Neural progenitor cell (in vitro differentiated cells): ENCODE measurements at regions not wholly inside any gene's neighbourhood (a gene's known extent, or its start where the extent isn't known, plus 50 kb on each side); places are given as distances from the start of the nearest gene placed in this dataset.

ENCODE experiments used
- EZH2 ChIP-seq: fragments of 200-600 bp; sonication (generic); IDR thresholded peaks from 2 replicates; pipeline ENCODE4 v1.6.1; 2017; ENCODE audit warnings: antibody characterized with exemption, mild to moderate bottlenecking, moderate library complexity
- TF ChIP-seq, protein P1 (sequence below): fragments of 200-600 bp; sonication (generic); IDR thresholded peaks from 2 replicates; pipeline ENCODE4 v1.5.1; 2017; ENCODE audit warnings: antibody characterized with exemption, mild to moderate bottlenecking

DNA sequence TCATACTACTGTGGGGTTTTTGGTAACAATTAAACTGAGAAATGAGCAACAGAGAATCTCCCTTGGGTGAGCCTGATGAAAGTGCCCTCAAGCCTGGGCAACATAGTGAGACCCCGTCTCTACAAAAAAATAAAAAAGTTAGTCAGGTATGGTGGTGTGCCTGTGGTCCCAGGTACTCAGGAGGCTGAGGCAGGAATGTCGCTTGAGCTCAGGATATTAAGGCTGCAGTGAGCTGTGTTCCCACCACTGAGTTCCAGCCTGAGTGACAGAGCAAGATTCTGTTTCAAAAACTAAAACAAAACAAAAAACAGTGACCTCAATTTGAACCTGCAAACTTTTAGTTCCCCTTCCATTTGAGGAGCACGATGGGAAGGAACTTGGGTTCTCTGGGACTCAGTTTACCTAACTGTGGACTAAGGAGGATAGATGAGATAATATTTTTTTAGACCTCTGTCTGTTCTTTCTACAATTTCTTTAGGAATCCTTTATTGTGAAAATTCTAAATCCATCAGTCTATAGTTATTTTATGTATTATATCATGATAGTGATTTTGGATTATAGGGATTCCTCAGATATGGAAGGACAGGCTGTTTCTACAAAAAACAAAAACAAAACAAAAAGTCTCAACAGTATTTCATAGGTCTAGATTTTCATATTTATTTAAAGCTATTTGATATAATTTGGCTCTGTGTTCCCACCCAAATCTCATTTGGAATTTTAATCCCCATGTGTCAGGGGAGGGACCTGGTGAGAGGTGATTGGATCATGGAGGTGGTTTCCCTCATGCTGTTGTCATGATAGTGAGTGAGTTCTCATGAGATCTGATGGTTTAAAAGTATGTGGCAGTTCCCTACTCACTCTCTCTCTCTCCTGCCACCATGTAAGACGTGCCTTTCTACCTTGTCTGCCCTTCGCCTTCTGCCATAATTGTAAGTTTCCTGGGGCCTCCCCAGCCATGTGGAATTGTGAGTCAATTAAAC, 178.6 kb downstream of the MYCN start:
- TF ChIP-seq EZH2 = no peak
- TF ChIP-seq, protein P1, sequence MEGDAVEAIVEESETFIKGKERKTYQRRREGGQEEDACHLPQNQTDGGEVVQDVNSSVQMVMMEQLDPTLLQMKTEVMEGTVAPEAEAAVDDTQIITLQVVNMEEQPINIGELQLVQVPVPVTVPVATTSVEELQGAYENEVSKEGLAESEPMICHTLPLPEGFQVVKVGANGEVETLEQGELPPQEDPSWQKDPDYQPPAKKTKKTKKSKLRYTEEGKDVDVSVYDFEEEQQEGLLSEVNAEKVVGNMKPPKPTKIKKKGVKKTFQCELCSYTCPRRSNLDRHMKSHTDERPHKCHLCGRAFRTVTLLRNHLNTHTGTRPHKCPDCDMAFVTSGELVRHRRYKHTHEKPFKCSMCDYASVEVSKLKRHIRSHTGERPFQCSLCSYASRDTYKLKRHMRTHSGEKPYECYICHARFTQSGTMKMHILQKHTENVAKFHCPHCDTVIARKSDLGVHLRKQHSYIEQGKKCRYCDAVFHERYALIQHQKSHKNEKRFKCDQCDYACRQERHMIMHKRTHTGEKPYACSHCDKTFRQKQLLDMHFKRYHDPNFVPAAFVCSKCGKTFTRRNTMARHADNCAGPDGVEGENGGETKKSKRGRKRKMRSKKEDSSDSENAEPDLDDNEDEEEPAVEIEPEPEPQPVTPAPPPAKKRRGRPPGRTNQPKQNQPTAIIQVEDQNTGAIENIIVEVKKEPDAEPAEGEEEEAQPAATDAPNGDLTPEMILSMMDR = no peak
